Breast epithelium (tissue), 3 donors: ENCODE measurements at regions not wholly inside any gene's neighbourhood (a gene's known extent, or its start where the extent isn't known, plus 50 kb on each side); places are given as distances from the start of the nearest gene placed in this dataset.

ENCODE experiments used
- POLR2A ChIP-seq: fragments of 450-650 bp; IDR thresholded peaks from one replicate; pipeline ENCODE4 v1.6.1; 2016; ENCODE audit warnings: antibody characterized with exemption, mild to moderate bottlenecking, moderate library complexity
- POLR2AphosphoS5 ChIP-seq, 3 donors: sonication (generic); formaldehyde crosslinking; IDR thresholded peaks; one replicate each; pipeline ENCODE4 v1.6.1; 2017; ENCODE audit warnings: antibody characterized with exemption in 3 of 3
- TF ChIP-seq, protein P1 (sequence below), 3 donors: fragments of 450-650 bp; IDR thresholded peaks; one replicate each; pipeline ENCODE4 v1.5.1; 2016 to 2017; ENCODE audit warnings: antibody characterized with exemption in 3 of 3, mild to moderate bottlenecking in 3 of 3, moderate library complexity in 3 of 3

DNA sequence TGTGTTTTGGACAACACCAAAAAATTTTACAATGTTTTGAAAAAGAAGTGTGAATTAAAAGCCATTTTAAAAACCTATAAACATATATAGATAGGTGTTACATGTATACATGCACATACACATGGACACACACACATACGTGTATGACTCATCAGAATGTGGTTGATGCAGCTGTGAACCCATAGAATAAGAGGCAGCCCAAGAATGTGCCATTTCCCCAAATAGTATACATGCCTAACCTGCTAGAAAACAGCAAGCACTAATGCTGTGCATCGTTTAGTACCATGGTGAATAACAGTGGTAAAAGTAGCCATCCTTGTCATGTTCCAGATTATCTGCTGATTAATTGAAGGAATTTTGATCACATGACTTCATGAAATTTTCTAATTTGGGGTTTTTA, 149.0 kb downstream of the DSEL start:
- TF ChIP-seq, protein P1, sequence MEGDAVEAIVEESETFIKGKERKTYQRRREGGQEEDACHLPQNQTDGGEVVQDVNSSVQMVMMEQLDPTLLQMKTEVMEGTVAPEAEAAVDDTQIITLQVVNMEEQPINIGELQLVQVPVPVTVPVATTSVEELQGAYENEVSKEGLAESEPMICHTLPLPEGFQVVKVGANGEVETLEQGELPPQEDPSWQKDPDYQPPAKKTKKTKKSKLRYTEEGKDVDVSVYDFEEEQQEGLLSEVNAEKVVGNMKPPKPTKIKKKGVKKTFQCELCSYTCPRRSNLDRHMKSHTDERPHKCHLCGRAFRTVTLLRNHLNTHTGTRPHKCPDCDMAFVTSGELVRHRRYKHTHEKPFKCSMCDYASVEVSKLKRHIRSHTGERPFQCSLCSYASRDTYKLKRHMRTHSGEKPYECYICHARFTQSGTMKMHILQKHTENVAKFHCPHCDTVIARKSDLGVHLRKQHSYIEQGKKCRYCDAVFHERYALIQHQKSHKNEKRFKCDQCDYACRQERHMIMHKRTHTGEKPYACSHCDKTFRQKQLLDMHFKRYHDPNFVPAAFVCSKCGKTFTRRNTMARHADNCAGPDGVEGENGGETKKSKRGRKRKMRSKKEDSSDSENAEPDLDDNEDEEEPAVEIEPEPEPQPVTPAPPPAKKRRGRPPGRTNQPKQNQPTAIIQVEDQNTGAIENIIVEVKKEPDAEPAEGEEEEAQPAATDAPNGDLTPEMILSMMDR (IDR thresholded peaks at IDR 0.05): no peak
- no peak for TF ChIP-seq POLR2A
- TF ChIP-seq POLR2AphosphoS5 (IDR thresholded peaks at IDR 0.05): no peak
